GM12878 (cell line): ENCODE measurements at regions not wholly inside any gene's neighbourhood (a gene's known extent, or its start where the extent isn't known, plus 50 kb on each side); places are given as distances from the start of the nearest gene placed in this dataset.

Experiments
- BMI1 ChIP-seq: fragments of 450-650 bp; IDR thresholded peaks from 2 replicates; pipeline ENCODE4 v1.6.1; 2016; ENCODE audit warnings: mild to moderate bottlenecking, moderate library complexity, borderline replicate concordance
- CHD1 ChIP-seq: IDR thresholded peaks from 2 replicates; pipeline ENCODE4 v1.6.1; 2012; ENCODE audit warnings: low read depth, low read length, improper control_type of control experiment
- EZH2 ChIP-seq: IDR thresholded peaks from 2 replicates; pipeline ENCODE4 v1.6.1; 2012; ENCODE audit warnings: low read depth, mild to moderate bottlenecking, control low read depth, inconsistent platforms, low read length, borderline replicate concordance; ENCODE audit not compliant: control insufficient read depth
- KAT2A ChIP-seq: conservative IDR thresholded peaks from 2 replicates; pipeline ENCODE4 v1.6.1; 2011; ENCODE audit warnings: low read depth, low read length; ENCODE audit not compliant: control insufficient read depth
- TAF1 ChIP-seq: IDR thresholded peaks from 2 replicates; pipeline ENCODE4 v1.6.1; 2011; ENCODE audit warnings: mild to moderate bottlenecking, low read depth, low read length, borderline replicate concordance
- YY1 ChIP-seq: IDR thresholded peaks from 2 replicates; pipeline ENCODE4 v1.6.1; 2011; ENCODE audit warnings: low read depth, mild to moderate bottlenecking, low read length
- TF ChIP-seq, protein P1 (sequence below), 3 experiments: IDR thresholded peaks in 2 of 3; conservative IDR thresholded peaks in 1 of 3; 2 replicates each; pipeline ENCODE4 v1.5.1; 2011; ENCODE audit warnings: low read depth in 3 of 3, low read length in 3 of 3, mild to moderate bottlenecking in 3 of 3, control low read depth in 2 of 3, moderate library complexity in 2 of 3, inconsistent platforms in 1 of 3, mixed read lengths in 1 of 3; ENCODE audit not compliant: control insufficient read depth in 2 of 3, insufficient read depth in 1 of 3; ENCODE audit errors: extremely low read depth in 1 of 3

DNA sequence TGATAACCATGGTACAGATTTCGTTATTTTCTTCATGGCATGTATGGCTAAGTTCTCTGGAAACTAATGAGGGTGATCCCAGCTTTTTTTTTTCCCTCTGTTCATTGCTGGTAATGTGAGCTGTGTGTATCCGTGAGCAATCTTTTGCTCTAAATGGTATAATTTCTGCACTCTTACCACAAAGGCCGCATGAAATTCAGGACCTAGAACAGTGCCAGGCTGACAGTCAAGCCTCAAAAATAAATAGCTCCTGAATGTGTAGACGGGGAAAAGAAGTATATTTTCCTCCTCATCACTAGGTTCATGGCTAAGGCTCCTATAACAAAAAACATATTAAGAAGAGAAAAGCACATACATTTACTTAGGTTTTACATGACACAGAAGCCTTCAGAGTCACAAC is 140.2 kb upstream of the RMST start:
- no peak for TF ChIP-seq CHD1
- no peak for TF ChIP-seq KAT2A
- TF ChIP-seq TAF1 = no peak
- no peak for TF ChIP-seq BMI1
- TF ChIP-seq EZH2 = no peak
- TF ChIP-seq, protein P1, sequence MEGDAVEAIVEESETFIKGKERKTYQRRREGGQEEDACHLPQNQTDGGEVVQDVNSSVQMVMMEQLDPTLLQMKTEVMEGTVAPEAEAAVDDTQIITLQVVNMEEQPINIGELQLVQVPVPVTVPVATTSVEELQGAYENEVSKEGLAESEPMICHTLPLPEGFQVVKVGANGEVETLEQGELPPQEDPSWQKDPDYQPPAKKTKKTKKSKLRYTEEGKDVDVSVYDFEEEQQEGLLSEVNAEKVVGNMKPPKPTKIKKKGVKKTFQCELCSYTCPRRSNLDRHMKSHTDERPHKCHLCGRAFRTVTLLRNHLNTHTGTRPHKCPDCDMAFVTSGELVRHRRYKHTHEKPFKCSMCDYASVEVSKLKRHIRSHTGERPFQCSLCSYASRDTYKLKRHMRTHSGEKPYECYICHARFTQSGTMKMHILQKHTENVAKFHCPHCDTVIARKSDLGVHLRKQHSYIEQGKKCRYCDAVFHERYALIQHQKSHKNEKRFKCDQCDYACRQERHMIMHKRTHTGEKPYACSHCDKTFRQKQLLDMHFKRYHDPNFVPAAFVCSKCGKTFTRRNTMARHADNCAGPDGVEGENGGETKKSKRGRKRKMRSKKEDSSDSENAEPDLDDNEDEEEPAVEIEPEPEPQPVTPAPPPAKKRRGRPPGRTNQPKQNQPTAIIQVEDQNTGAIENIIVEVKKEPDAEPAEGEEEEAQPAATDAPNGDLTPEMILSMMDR (IDR thresholded peaks at IDR 0.05 in 2 of 3, conservative IDR thresholded peaks at IDR 0.05 in 1 of 3; ENCODE audit: control insufficient read depth in 2 of 3, extremely low read depth in 1 of 3, insufficient read depth in 1 of 3, low read depth in 3 of 3, low read length in 3 of 3) = no peak
- TF ChIP-seq YY1 = no peak
